Mucosa of gallbladder (tissue), 1 donor: ENCODE measurements at regions not wholly inside any gene's neighbourhood (a gene's known extent, or its start where the extent isn't known, plus 50 kb on each side); places are given as distances from the start of the nearest gene placed in this dataset.

ENCODE experiments used
- DNase-seq: peaks from one replicate; pipeline ENCODE4 v3.0.0-alpha.2; 2020; ENCODE audit warnings: low spot score
- donor health status: DM: no; HTN: no; CAD: no.

GRCh38 chr11:8826139-8826786 is 84.7 kb upstream of the AKIP1 start:
- no peak for DNase-seq

GRCh38 chr11:8826901-8827560 is 84.0 kb upstream of the AKIP1 start:
- DNase-seq = no peak

GRCh38 chr11:8828046-8828445 is 82.9 kb upstream of the AKIP1 start:
- DNase-seq = no peak

- DNase-seq = no peak
Observed at GRCh38 chr11:8828580-8829361, 82.2 kb upstream of the AKIP1 start.

GRCh38 chr11:8829556-8829955 is 81.4 kb upstream of the AKIP1 start:
- DNase-seq = no peak

- DNase-seq = no peak
Observed at GRCh38 chr11:8830641-8831040, 80.3 kb upstream of the AKIP1 start.

GRCh38 chr11:8831861-8832260 is 79.1 kb upstream of the AKIP1 start:
- no peak for DNase-seq

- no peak for DNase-seq
Observed at GRCh38 chr11:8832571-8833260, 78.3 kb upstream of the AKIP1 start.

- no peak for DNase-seq
Observed at GRCh38 chr11:8833568-8834315, 77.2 kb upstream of the AKIP1 start.

- DNase-seq = no peak
Observed at GRCh38 chr11:8834379-8834778, 76.6 kb upstream of the AKIP1 start.

GRCh38 chr11:8838248-8838647 is 72.7 kb upstream of the AKIP1 start:
- no peak for DNase-seq

- no peak for DNase-seq
Observed at GRCh38 chr11:8839306-8839956, 71.6 kb upstream of the AKIP1 start.

- DNase-seq = no peak
Observed at GRCh38 chr11:8839957-8840945, 70.7 kb upstream of the AKIP1 start.

GRCh38 chr11:8841899-8842298 is 69.1 kb upstream of the AKIP1 start:
- no peak for DNase-seq

- DNase-seq = no peak
Observed at GRCh38 chr11:8858808-8859207, 52.2 kb upstream of the AKIP1 start.
